ENCODE measurements at regions not wholly inside any gene's neighbourhood (a gene's known extent, or its start where the extent isn't known, plus 50 kb on each side); places are given as distances from the start of the nearest gene placed in this dataset.

GRCh38 chr4:24042094-24042493 is 152.2 kb upstream of the PPARGC1A start:
- TF ChIP-seq POLR2A (IDR thresholded peaks at IDR 0.05; ENCODE audit: low read length) (no peak), GATA1 (IDR thresholded peaks at IDR 0.05; ENCODE audit: low read depth, low read length) (no peak)
